K562 (cell line): ENCODE measurements at regions not wholly inside any gene's neighbourhood (a gene's known extent, or its start where the extent isn't known, plus 50 kb on each side); places are given as distances from the start of the nearest gene placed in this dataset.

Source experiments
- ATAC-seq: fragments of 200-7000 bp; cut with Tn5 transposase; 3 replicates; pipeline ENCODE4 v1.9.1; 2020; ENCODE audit warnings: moderate library complexity
- BruUV-seq: library from RNA; stranded (reverse); fragments of 400-500 nt; replicated peaks from 2 replicates; lab custom pipeline; 2021; lab: Mats Ljungman, UMichigan
- CTCF ChIA-PET: fragments of 300-600 bp; formaldehyde crosslinking; extraction: SDS; loops from one replicate; lab custom pipeline; 2021; ENCODE audit warnings: low intra/inter-chr PET ratio; lab: Yijun Ruan, JAX
- POLR2A ChIA-PET: fragments of 300-600, 350-650 bp; sonication (Branson Sonifier 250); formaldehyde crosslinking; extraction: SDS; loops from one replicate; lab custom pipeline; 2021; ENCODE audit warnings: antibody characterized with exemption, inconsistent platforms; lab: Yijun Ruan, JAX
- DNase-seq, 4 experiments: peaks; one replicate each; pipeline versions ENCODE4 v3.0.0 to v3.0.0-alpha.2; 2011 to 2018; ENCODE audit warnings: low spot score in 3 of 4, mixed read lengths in 3 of 4; ENCODE audit errors: extremely low read depth in 1 of 4
- FAIRE-seq: peaks from 2 replicates; lab custom pipeline; 2011; peaks lifted over from hg19 to GRCh38; lab: Jason Lieb, UNC
- H2AFZ ChIP-seq: 2 replicates; pipeline ENCODE4 v1.6.0; 2011; ENCODE audit warnings: low read depth, low read length, control low read depth, inconsistent platforms
- H3K27ac ChIP-seq: fragments of 200-600 bp; 3 replicates; pipeline ENCODE4 v1.8.0; 2011; ENCODE audit warnings: low read depth, mild to moderate bottlenecking, control low read depth, inconsistent platforms, low read length, moderate library complexity, mixed read lengths; ENCODE audit errors: extremely low read depth
- H3K27me3 ChIP-seq, 2 experiments: fragments of 300-600 bp in 1 of 2; 2 replicates in 1 of 2; 3 replicates in 1 of 2; pipeline versions ENCODE4 v1.6.0 to v1.8.0; 2011; ENCODE audit warnings: inconsistent platforms in 2 of 2, low read length in 2 of 2, mild to moderate bottlenecking in 1 of 2, mixed read lengths in 1 of 2, moderate library complexity in 1 of 2; ENCODE audit not compliant: control insufficient read depth in 2 of 2, insufficient read depth in 2 of 2
- H3K36me3 ChIP-seq: fragments of 300-600 bp; 3 replicates; pipeline ENCODE4 v1.8.0; 2011; ENCODE audit warnings: mild to moderate bottlenecking, low read length, inconsistent platforms; ENCODE audit not compliant: control insufficient read depth, insufficient read depth
- H3K4me1 ChIP-seq, 2 experiments: fragments of 200-600 bp in 1 of 2; replicated peaks in 1 of 2; 2 replicates in 1 of 2; 3 replicates in 1 of 2; pipeline versions ENCODE4 v1.5.1 to v1.8.0; 2011; ENCODE audit warnings: inconsistent platforms in 2 of 2, low read length in 2 of 2, mild to moderate bottlenecking in 1 of 2, mixed read lengths in 1 of 2, moderate library complexity in 1 of 2; ENCODE audit not compliant: control insufficient read depth in 2 of 2, insufficient read depth in 2 of 2
- H3K4me2 ChIP-seq: 2 replicates; pipeline ENCODE4 v1.6.1; 2011; ENCODE audit warnings: low read length, control low read depth, inconsistent platforms, mixed read lengths; ENCODE audit not compliant: insufficient read depth
- H3K4me3 ChIP-seq: fragments of 200-600 bp; sonication (generic), shearing (Covaris generic); 2 replicates; pipeline ENCODE4 v1.5.1; 2016; ENCODE audit warnings: control low read depth, inconsistent platforms
- H3K79me2 ChIP-seq: fragments of 200-600 bp; 3 replicates; pipeline ENCODE4 v1.8.0; 2011; ENCODE audit warnings: low read length, inconsistent platforms; ENCODE audit not compliant: control insufficient read depth, insufficient read depth
- H3K9ac ChIP-seq, 2 experiments: 2 replicates each; pipeline versions ENCODE4 v1.6.0 to v1.6.1; 2011; ENCODE audit warnings: low read depth in 2 of 2, low read length in 2 of 2, control low read depth in 1 of 2, inconsistent platforms in 1 of 2, mild to moderate bottlenecking in 1 of 2, mixed read lengths in 1 of 2; ENCODE audit not compliant: insufficient read depth in 1 of 2
- H3K9me1 ChIP-seq: one replicate; pipeline ENCODE4 v1.6.0; 2011; ENCODE audit warnings: inconsistent platforms, mild to moderate bottlenecking, low read length, moderate library complexity; ENCODE audit not compliant: control insufficient read depth, insufficient read depth
- H3K9me3 ChIP-seq: replicated peaks from 2 replicates; pipeline ENCODE4 v1.5.1; 2011; ENCODE audit warnings: low read depth, low read length, inconsistent platforms; ENCODE audit not compliant: control insufficient read depth, insufficient read depth
- H4K20me1 ChIP-seq: replicated peaks from 2 replicates; pipeline ENCODE4 v1.6.1; 2011; ENCODE audit warnings: low read length, inconsistent platforms, mixed read lengths; ENCODE audit not compliant: control insufficient read depth, insufficient read depth
- E2F5 ChIP-seq: sonication (generic); formaldehyde crosslinking; IDR thresholded peaks from 2 replicates; pipeline ENCODE4 v1.8.0; 2022; ENCODE audit warnings: mild to moderate bottlenecking, missing genetic modification reagents
- E2F8 ChIP-seq: fragments of 450-650 bp; IDR thresholded peaks from 2 replicates; pipeline ENCODE4 v1.7.1; 2018; ENCODE audit warnings: mild to moderate bottlenecking, low read depth; ENCODE audit not compliant: partially characterized antibody
- FOXK2 ChIP-seq, 2 experiments: fragments of 450-650 bp; IDR thresholded peaks in 1 of 2; conservative IDR thresholded peaks in 1 of 2; 2 replicates each; pipeline ENCODE4 v1.6.1; 2016; ENCODE audit warnings: low read depth in 2 of 2, mild to moderate bottlenecking in 1 of 2
- JUN ChIP-seq, 2 experiments: sonication (generic) in 1 of 2; formaldehyde crosslinking in 1 of 2; IDR thresholded peaks; 2 replicates each; pipeline versions ENCODE4 v1.6.1 to v1.8.0; 2012 to 2022; ENCODE audit warnings: borderline replicate concordance in 2 of 2, mild to moderate bottlenecking in 2 of 2, improper control_type of control experiment in 1 of 2, low read depth in 1 of 2, low read length in 1 of 2, missing genetic modification reagents in 1 of 2
- KDM1A ChIP-seq, 2 experiments: fragments of 450-650 bp; IDR thresholded peaks; 2 replicates each; pipeline ENCODE4 v1.6.1; 2016; ENCODE audit warnings: mild to moderate bottlenecking in 2 of 2
- MTA1 ChIP-seq: fragments of 450-650 bp; IDR thresholded peaks from 2 replicates; pipeline ENCODE4 v1.6.1; 2017; ENCODE audit warnings: borderline replicate concordance
- MTF1 ChIP-seq: fragments of 250-450 bp; sonication (Bioruptor Pico); IDR thresholded peaks from 2 replicates; pipeline ENCODE4 v1.9.0; 2021; ENCODE audit warnings: moderate library complexity, mild to moderate bottlenecking, inconsistent platforms, borderline replicate concordance
- NCOR1 ChIP-seq: fragments of 450-650 bp; IDR thresholded peaks from 2 replicates; pipeline ENCODE4 v1.6.1; 2016; ENCODE audit warnings: mild to moderate bottlenecking, moderate library complexity
- PBX2 ChIP-seq, 2 experiments: IDR thresholded peaks in 1 of 2; conservative IDR thresholded peaks in 1 of 2; 2 replicates each; pipeline ENCODE4 v1.6.1; 2016; ENCODE audit warnings: low read depth in 2 of 2, mild to moderate bottlenecking in 1 of 2, missing compliant biosample characterization in 1 of 2, missing genetic modification characterization in 1 of 2, moderate library complexity in 1 of 2
- VEZF1 ChIP-seq: fragments of 200-800 bp; sonication (Bioruptor generic); IDR thresholded peaks from 2 replicates; pipeline ENCODE4 v1.6.1; 2017; ENCODE audit warnings: missing genetic modification characterization, missing compliant biosample characterization
- ZNF224 ChIP-seq: sonication (generic); formaldehyde crosslinking; IDR thresholded peaks from 2 replicates; pipeline ENCODE4 v1.8.0; 2022; ENCODE audit warnings: mild to moderate bottlenecking, missing genetic modification reagents
- WGBS: fragments of 100-300 bp; shearing (Covaris generic); methylation state at CpG from one replicate; pipeline ENCODE4 v1.1.6; 2016; ENCODE audit warnings: low coverage, mixed read lengths; ENCODE audit not compliant: insufficient coverage; ENCODE audit errors: missing lambda C conversion rate; 5-methylcytosine and 5-hydroxymethylcytosine counted together
- in situ Hi-C: fragments of 300-500 bp; cut with MboI; formaldehyde crosslinking; loops from 4 replicates; pipeline ENCODE4 v1.15.0; 2018; ENCODE audit warnings: inconsistent platforms, mixed read lengths
- intact Hi-C: fragments of 100-400 bp; cut with micrococcal nuclease; formaldehyde crosslinking; loops from 2 replicates; pipeline ENCODE4 v1.14.2; 2022

GRCh38 chr20:1711266-1711665 is 53.7 kb upstream of the SIRPG start:
- 1% methylated on average over 11 of the region's 11 CpGs for WGBS
- intact Hi-C loops (no loop called here), in situ Hi-C loops (no loop called here)
- BruUV-seq = no TSS peak
- POLR2A ChIA-PET = no interaction called here
- Histone ChIP-seq H3K27ac (no peak overlapping the region), H3K79me2 (no peaks in the 10 kb centered on the region), H3K9ac (no peak overlapping the region), H3K4me2 (no peak overlapping the region), H3K9me3 (no peaks in the 10 kb centered on the region), H3K36me3 (no peaks in the 10 kb centered on the region), H4K20me1 (no peaks in the 10 kb centered on the region; the same call in 1 of the 2 replicates), H3K4me3 (no peak overlapping the region), H2AFZ (no peak overlapping the region), H3K9me1 (no peaks in the 10 kb centered on the region), H3K4me1 (peaks cover 0 to 14% of the 10 kb centered on the region in 2 experiments; a peak in 3 of 5 replicates), H3K27me3 (peaks cover 0 to 12% of the 10 kb centered on the region in 2 experiments; a peak in 2 of 5 replicates)
- CTCF ChIA-PET = no interaction called here
- ATAC-seq (no peak), DNase-seq (no peak), FAIRE-seq (no peak)
- TF ChIP-seq FOXK2 (conservative IDR thresholded peaks at IDR 0.05 in 1 of 2, IDR thresholded peaks at IDR 0.05 in 1 of 2; ENCODE audit: low read depth in 2 of 2) (no peak), E2F5 (no peak), NCOR1 (no peak), E2F8 (no peak), MTF1 (CRISPR knock-in tag) (no peak), MTA1 (no peak), PBX2 (CRISPR knock-in tag; IDR thresholded peaks at IDR 0.05; ENCODE audit: low read depth) (no peak), PBX2 (tag; conservative IDR thresholded peaks at IDR 0.05; ENCODE audit: low read depth) (no peak), ZNF224 (no peak), KDM1A (IDR thresholded peaks at IDR 0.05) (no peak), VEZF1 (CRISPR knock-in tag) (no peak), JUN (IDR thresholded peaks at IDR 0.05; ENCODE audit: borderline replicate concordance, low read depth, low read length) (no peak), JUN (CRISPR knock-in tag; IDR thresholded peaks at IDR 0.05; ENCODE audit: borderline replicate concordance) (no peak)
